AG09319 (cell line): ENCODE measurements at regions not wholly inside any gene's neighbourhood (a gene's known extent, or its start where the extent isn't known, plus 50 kb on each side); places are given as distances from the start of the nearest gene placed in this dataset.

Experiments
- DNase-seq: peaks from one replicate; pipeline ENCODE4 v3.0.0-alpha.2; 2010; ENCODE audit warnings: low read depth; ENCODE audit errors: extremely low read depth
- TF ChIP-seq, protein P1 (sequence below): IDR thresholded peaks from 2 replicates; pipeline ENCODE4 v1.5.1; 2011; ENCODE audit warnings: low read depth, mild to moderate bottlenecking, inconsistent platforms, low read length, moderate library complexity

DNA sequence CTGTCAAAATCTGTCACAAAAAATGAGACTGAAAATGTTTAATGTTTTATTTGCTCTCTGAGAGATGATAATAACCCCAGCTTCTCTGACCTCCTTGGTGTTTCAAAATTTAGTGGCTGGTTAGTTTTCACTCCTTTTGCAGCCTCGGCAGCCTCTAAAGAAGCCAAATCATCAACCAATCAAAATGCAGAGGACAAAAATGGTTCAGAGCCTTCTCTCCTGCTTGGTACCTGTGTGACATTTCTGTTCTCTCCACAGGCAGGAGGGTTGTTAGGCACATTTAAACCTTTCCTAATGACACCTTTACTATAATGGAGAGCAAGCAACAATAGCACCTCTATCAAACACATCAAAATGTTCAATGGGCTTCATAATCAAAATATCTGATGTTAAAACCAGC, 375.5 kb downstream of the HACE1 start:
- TF ChIP-seq, protein P1, sequence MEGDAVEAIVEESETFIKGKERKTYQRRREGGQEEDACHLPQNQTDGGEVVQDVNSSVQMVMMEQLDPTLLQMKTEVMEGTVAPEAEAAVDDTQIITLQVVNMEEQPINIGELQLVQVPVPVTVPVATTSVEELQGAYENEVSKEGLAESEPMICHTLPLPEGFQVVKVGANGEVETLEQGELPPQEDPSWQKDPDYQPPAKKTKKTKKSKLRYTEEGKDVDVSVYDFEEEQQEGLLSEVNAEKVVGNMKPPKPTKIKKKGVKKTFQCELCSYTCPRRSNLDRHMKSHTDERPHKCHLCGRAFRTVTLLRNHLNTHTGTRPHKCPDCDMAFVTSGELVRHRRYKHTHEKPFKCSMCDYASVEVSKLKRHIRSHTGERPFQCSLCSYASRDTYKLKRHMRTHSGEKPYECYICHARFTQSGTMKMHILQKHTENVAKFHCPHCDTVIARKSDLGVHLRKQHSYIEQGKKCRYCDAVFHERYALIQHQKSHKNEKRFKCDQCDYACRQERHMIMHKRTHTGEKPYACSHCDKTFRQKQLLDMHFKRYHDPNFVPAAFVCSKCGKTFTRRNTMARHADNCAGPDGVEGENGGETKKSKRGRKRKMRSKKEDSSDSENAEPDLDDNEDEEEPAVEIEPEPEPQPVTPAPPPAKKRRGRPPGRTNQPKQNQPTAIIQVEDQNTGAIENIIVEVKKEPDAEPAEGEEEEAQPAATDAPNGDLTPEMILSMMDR, result no peak
- no peak for DNase-seq

DNA sequence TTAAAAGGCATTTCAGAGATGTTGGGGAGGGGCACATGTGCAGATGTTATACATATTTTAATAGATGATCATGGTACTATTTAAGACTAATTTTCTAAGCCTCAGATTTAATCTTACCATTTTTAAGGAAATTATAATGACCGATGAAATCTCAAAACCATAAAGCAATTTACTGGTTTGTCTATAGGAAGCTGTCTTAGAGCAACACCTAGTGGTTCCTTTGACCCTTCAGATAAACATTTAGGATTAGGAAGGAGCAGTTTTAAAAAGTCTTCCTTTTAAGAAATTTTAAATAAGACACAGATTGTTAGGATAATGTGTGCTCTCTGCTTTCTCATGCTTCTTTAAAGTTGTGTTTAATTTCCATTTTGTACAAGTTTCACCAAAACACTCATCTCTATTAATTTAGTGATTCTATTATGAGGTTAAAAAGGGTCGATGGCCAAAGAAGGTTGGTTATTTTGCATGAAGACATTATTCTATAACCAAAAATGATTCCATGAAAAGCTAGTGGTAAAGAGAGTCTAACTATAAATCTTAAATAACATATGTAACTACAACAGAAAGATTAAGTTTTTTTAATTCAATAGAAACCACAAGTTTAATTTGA, 376.4 kb downstream of the HACE1 start:
- DNase-seq, result no peak

DNA sequence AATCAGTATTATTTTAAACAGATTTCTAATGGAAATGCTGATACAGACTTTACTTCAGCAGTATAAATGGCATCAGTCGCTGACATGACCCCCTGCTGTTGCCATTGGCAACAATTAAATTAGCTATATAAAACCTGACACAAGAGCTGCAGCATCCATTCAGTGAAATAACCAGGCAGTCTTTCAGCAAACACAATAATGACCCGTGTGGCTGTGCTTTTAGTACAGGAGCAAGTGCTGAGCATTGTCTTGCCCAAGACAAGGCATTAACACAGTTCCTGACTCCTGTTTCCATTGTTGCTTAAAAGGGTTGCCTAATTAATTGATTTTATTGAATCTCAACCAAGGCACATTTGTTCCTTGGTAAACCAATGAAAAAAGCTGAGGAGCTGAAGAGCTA, 382.1 kb downstream of the HACE1 start:
- TF ChIP-seq, protein P1, result no peak
- no peak for DNase-seq

More for the DNA sequence above, 376.4 kb downstream of the HACE1 start:
- TF ChIP-seq, protein P1, result no peak

DNA sequence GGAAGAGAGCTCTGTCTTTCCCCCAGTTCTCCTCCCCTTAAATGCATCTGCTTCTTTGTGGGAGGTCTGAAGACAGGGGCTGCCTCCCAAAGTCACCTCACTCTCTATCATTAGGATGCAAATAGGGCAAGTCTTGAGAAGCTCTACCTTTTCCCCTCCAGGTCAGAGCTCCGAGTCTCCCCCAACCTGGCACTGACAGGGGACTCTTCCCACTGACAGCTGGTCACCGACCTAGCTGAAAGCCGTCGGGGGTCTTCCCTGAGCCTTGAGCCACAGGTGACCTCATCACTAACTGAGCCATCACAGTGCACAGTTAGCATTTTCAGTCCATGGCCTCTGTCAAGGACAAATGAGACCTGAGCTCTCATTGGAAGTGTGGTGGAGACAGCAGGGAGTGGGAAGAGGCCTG, 386.7 kb downstream of the HACE1 start:
- no peak for DNase-seq
- TF ChIP-seq, protein P1, result no peak

DNA sequence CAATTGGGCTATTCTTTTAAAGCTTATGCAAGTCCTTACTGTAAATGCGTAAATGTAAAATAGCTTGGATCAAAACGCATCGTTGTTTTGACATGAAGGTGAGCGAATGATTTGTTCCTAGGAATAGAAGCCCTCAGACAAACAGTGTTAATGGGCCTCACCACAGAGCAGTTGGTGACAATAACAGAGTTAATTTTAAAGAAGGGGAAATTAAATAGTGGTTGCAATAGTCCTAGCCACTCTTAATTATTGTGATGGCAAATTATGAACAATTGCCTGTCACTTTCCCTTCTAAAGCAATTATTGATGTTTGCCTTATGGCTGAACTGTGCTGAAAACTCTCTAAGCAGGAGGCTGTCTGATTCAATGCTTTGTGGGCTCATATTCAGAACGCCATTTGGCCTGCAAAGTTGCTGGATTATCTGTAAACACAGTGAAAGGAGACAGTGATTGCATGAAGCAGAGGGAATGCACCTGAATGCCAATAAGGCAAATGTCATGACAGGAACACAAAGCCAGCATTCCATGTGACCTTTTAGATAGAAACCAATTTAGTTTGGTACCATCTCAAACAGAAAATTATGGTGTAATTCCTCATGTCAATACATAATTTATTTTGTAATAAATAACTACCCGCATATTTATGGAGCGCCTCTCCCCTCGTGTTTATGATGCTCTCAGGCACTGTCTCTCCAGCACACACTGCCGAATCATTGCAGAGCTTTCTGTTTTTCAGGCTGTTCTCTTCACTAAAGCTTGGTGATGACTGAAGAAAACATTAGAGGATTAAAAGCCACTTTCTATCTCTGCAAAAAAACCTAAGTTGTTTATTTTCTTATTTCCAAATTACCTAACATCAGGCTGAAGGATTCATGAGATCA, 387.5 kb downstream of the HACE1 start:
- no peak for DNase-seq
- TF ChIP-seq, protein P1, result no peak

DNA sequence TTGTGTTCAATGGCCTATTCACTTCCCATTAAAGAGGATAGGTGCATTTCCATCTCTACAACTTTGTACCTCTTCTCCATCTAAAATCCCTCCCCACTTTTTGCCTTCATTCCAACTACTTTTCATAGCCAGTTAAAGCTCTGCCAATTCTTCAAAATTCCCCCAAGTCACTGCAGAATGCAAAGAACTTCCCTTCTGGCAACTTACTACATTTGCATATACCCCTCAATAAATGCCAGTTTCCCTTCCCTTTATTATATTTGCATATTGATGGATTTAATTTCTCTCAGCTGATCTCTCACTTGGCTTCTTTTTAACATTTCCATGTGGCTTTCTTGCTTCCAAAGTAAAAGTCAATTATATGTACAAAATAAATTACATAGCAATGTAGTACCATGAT, 393.4 kb downstream of the HACE1 start:
- no peak for DNase-seq
- TF ChIP-seq, protein P1, result no peak
